Gastrocnemius medialis (tissue), 4 donors: ENCODE measurements at regions not wholly inside any gene's neighbourhood (a gene's known extent, or its start where the extent isn't known, plus 50 kb on each side); places are given as distances from the start of the nearest gene placed in this dataset.

Experiments
- POLR2A ChIP-seq, 2 donors: fragments of 450-650 bp; IDR thresholded peaks; one replicate each; pipeline ENCODE4 v1.6.1; 2017; ENCODE audit warnings: antibody characterized with exemption in 2 of 2, mild to moderate bottlenecking in 2 of 2, moderate library complexity in 2 of 2
- TF ChIP-seq, protein P1 (sequence below), 5 experiments: fragments of 450-650 bp in 3 of 5; fragments of 200-600 bp in 2 of 5; sonication (generic) in 2 of 5; IDR thresholded peaks in 4 of 5; conservative IDR thresholded peaks in 1 of 5; 1 replicate in 4 of 5; 2 replicates in 1 of 5; pipeline ENCODE4 v1.5.1; 2016 to 2019; ENCODE audit warnings: antibody characterized with exemption in 5 of 5, mild to moderate bottlenecking in 3 of 5, moderate library complexity in 3 of 5

DNA sequence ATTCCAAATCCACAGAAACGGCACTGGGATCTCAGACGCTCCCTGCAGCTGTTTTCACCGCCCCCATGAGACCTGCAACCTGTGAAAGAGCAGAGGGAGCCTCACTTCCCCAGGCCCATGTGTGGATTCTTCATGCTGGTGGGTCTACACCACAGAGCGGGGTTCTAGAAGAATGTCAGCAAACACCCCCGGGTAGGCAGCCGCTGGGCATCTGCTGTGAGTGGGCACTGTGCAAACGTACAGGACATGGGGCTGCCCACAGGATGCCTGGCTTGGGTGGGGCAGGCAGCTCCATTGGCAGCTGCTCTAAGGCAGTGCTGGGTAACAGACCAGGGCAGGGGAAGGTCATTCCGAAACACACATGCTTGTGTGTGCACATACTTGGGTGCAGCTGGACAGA lies 174.9 kb downstream of the RBFOX3 start:
- TF ChIP-seq POLR2A (IDR thresholded peaks at IDR 0.05) = no peak
- TF ChIP-seq, protein P1, sequence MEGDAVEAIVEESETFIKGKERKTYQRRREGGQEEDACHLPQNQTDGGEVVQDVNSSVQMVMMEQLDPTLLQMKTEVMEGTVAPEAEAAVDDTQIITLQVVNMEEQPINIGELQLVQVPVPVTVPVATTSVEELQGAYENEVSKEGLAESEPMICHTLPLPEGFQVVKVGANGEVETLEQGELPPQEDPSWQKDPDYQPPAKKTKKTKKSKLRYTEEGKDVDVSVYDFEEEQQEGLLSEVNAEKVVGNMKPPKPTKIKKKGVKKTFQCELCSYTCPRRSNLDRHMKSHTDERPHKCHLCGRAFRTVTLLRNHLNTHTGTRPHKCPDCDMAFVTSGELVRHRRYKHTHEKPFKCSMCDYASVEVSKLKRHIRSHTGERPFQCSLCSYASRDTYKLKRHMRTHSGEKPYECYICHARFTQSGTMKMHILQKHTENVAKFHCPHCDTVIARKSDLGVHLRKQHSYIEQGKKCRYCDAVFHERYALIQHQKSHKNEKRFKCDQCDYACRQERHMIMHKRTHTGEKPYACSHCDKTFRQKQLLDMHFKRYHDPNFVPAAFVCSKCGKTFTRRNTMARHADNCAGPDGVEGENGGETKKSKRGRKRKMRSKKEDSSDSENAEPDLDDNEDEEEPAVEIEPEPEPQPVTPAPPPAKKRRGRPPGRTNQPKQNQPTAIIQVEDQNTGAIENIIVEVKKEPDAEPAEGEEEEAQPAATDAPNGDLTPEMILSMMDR (IDR thresholded peaks at IDR 0.05 in 4 of 5, conservative IDR thresholded peaks at IDR 0.05 in 1 of 5) = no peak
